GM18507 (cell line): ENCODE measurements at regions not wholly inside any gene's neighbourhood (a gene's known extent, or its start where the extent isn't known, plus 50 kb on each side); places are given as distances from the start of the nearest gene placed in this dataset.
"Not testable (repeated sequence)": the region's sequence is repeated elsewhere in the genome, so short reads cannot be mapped to it uniquely, and the experiment has no call there.

Experiments used
- DNase-seq: peaks from one replicate; pipeline ENCODE4 v3.0.0; 2011; ENCODE audit warnings: low read depth; ENCODE audit not compliant: insufficient read length; ENCODE audit errors: extremely low spot score
- FAIRE-seq: peaks from 2 replicates; lab custom pipeline; 2011; peaks lifted over from hg19 to GRCh38; lab: Jason Lieb, UNC

DNA sequence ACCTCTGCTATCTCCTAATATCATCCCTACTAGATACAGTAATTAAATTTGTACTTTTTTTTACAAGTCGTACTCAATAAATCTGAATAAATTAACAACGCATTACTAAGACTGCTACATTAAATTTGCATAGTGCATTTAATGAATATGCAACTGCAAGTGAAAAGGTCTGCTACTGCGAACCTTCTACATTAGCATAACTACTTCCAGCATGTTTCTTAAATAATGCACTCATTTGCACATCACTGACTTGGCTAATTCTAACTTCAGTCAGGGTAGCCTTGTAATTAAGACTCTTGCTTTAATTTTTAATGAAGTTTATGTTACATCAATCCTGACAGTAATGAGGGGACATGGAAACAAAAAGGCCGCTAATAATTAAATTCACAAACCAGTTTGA, 98.9 kb upstream of the FOXB1 start:
- FAIRE-seq (no peak), DNase-seq (no peak)

- DNase-seq (no peak), FAIRE-seq (no peak)
These were observed 99.5 kb upstream of the FOXB1 start for GRCh38 chr15:59904450-59905135.

GRCh38 chr15:59896663-59897074, 107.4 kb upstream of the FOXB1 start:
- FAIRE-seq = no peak

GRCh38 chr15:59894835-59895234, 109.3 kb upstream of the FOXB1 start:
- FAIRE-seq (no peak), DNase-seq (no peak)

More at GRCh38 chr15:59896663-59897074, 107.4 kb upstream of the FOXB1 start:
- DNase-seq = no peak

GRCh38 chr15:59892985-59893384, 111.1 kb upstream of the FOXB1 start:
- no peak for FAIRE-seq

GRCh38 chr15:59887870-59888269, 116.2 kb upstream of the FOXB1 start:
- FAIRE-seq = not testable (repeated sequence)

More at GRCh38 chr15:59892985-59893384, 111.1 kb upstream of the FOXB1 start:
- DNase-seq = no peak

DNA sequence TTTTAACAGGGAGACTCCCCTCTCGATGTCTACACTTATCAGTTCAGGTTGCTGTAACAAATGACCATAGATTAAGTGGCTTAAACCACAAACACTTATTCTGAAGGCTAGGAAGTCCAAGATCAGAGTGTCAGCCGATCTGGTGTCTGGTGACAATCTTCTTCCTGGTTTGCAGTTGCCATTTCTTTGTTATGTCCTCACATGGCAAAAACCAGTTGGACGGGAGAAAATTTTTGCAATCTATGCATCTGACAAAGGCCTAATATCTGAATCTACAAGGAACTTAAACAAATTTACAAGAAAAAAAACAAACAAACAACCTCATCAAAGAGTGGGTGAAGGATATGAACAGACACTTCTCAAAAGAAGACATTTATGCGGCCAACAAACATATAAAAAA, 116.9 kb upstream of the FOXB1 start:
- FAIRE-seq = no peak
- no peak for DNase-seq

More at GRCh38 chr15:59887870-59888269, 116.2 kb upstream of the FOXB1 start:
- DNase-seq = not testable (repeated sequence)

DNA sequence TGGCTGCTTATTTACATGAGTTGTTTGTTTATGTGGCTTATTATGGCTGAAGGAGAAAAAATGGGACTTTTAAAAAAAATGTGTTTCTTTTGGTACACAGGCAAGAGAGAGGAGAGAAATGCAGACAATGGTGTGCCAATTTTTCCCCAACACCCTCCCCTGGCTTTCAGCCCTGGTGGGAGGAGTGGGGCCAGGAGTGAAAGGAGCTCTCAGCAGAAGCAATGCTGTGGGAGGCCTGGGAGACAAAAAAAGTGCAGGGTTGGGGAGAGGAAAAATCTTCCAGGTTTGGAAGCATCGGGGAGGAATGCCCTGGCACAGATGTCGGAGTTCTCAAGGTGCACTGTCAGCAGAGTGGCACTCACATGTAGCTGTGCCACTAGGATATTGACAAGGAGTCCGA, 117.7 kb upstream of the FOXB1 start:
- FAIRE-seq (no peak), DNase-seq (no peak)

GRCh38 chr15:59885832-59886231, 118.3 kb upstream of the FOXB1 start:
- FAIRE-seq = no peak
- no peak for DNase-seq

- no peak for FAIRE-seq
- no peak for DNase-seq
These were observed 124.4 kb upstream of the FOXB1 start for GRCh38 chr15:59879506-59880265.

DNA sequence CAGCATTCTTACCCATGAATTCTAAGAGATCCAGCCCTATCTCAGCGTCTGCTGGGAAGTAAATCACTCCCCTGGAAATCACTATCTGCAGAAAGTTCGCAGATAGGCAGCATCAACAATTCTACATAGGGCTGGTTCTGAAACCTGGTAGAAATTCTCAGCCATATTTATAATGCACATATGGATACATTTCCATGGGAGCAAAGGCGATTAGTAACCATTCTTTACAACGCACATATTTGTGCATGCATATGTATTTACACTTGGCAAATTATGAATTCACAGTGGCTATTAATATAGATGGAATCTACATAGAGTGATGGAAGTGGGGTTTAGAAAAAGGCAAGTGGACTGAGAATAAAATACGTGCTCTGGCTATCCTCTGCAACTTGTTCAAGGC, 128.0 kb upstream of the FOXB1 start:
- FAIRE-seq (no peak), DNase-seq (no peak)

DNA sequence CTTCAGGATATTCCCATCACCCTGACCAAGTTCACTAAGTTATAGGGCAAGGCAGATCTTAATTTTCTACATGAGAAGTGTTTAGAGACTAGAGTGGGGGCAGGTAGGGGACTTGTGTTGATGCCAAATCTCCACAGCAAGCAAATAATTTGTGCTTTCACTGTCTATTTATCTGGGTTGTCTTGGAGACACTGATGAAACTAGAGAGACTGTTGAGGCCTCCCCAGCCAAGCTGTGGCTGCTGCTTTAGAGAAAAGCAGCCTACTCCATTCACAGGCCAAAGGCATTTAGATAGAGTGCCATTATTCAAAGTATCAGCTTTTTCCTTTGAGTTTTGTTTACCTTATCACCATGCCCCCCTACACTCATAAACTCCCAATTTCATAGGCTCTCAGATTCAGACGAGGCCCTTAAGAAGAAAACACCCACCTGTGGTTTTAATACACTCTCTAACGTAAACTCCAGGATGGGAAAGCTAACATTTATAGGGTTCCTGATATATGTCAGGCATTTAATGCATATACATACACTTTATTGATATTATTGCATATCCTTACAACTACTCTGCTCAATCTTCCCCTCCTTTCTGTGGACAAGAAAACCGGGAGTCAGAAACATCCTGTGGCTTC, 130.4 kb upstream of the FOXB1 start:
- DNase-seq (no peak), FAIRE-seq (no peak)

DNA sequence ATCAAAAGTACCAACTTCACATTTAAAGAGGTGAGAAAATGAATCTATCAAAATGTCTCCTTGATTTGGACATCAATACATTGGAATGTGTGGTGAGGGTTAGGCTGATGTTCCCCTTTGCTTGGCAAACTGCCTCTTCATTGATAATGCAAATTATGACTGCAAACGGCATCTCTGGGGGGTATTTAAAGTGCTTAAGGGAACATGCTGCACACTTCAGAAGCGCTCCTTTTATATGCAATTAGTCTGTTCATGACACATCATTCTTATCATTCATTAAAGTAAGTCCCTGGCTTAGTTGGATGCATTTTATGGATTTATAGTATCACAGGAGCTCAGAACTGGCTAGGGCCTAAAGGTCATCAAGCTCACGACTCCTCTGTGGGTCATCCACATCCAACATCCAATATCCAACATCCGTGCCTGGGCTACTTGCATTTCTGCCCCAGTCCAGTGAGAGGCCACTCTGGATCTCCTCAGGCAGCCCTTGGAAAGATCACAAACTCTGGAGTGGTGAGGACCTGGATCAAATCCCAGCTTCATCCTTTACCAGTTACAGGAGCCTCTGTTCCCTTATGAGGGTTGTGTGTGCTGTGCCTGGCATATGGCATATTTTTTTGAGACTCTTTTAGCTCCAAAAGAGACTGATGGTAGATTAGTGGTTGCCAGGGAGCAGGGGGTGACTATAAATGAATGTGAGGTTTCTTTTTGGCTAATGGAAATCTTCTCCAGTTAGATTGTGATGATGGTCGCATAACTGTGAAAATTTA, 136.8 kb upstream of the FOXB1 start:
- no peak for DNase-seq
- FAIRE-seq = no peak

DNA sequence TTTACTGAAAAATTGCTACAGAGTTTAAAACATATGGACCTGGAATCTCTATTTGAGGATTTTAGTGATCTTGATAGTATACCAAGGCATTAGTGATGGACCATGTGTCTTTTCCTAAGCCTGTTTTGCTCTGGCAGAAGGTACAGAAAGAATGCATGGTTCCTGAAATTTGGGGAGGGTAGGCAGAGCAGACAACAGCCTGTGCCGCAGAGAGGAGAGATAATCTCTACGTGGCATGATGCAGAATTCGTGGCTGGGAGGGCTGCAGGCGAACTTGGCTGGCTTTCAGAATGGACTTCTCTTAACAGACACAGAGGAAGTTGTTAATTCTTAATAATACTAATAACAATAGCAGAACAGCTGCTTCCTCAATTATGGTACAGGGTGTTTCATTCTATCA, 137.5 kb upstream of the FOXB1 start:
- FAIRE-seq (no peak), DNase-seq (no peak)

GRCh38 chr15:59862191-59863155, 141.6 kb upstream of the FOXB1 start:
- no peak for DNase-seq
- no peak for FAIRE-seq

DNA sequence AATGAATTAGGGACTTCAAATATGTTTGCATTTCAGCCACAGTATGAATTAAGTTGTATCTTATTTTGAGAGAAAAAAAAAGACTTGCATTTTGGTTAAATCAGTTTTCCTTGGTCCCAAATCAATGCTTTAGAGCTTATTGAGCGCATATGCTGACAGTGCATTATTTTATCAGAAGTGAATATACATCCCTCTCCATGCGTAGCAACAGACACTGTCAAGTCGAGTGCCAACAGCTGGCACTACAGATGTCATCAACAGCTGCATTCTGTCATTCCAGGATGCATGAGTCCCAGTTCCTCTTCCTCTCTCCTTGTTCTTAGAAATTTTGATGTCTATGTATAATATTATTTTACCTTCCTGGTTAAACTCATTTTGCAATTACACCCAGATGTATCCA, 156.1 kb upstream of the FOXB1 start:
- no peak for FAIRE-seq
- DNase-seq = no peak

GRCh38 chr15:59845942-59846499, 156.9 kb upstream of the BNIP2 start:
- FAIRE-seq (no peak), DNase-seq (no peak)

DNA sequence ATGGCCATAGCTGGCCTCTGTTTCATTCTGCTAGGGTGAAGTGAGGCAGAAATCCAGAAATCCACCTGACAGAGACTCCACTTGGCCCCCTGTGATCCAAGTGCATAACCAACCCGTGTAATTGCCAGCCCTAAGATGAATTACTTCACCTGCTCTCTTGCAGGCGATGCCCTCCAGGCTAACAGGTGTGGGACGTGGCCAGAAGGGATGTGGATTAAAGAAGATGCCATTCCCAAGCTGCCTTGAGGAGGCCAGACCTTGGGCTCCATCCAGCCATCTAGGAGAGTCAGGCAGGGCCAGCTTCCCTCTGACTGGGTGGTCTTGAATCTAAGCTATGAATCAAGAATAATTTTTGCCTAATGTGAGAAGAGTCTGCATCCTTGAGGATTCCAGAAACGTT, 154.5 kb upstream of the BNIP2 start:
- DNase-seq = no peak
- FAIRE-seq = no peak

- FAIRE-seq = no peak
These were observed 151.9 kb upstream of the BNIP2 start for GRCh38 chr15:59841036-59841435.

More at GRCh38 chr15:59841036-59841435, 151.9 kb upstream of the BNIP2 start:
- DNase-seq = no peak
